ENCODE measurements at regions not wholly inside any gene's neighbourhood (a gene's known extent, or its start where the extent isn't known, plus 50 kb on each side); places are given as distances from the start of the nearest gene placed in this dataset.

DNA sequence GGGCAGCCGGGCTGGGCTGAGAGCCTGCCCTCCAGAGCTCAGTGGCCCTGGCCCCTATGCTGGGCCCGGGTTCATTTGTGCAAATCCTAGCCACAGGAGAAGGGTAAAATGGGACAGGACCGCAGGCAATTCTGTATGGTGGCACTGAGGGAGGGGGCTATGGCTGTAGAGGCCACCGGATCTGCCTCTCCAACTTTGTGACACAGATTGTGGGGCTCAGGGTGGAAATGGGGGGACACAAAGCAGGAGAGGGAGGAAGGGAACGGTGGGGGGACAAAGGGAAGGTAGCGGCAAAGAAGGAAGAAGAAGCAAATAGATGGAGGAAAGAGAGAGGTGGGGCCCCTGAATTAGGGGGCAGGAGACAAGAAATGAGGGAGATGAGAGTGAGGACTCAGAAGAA lies 201.1 kb downstream of the SMAD2 start:
- TF ChIP-seq POLR2AphosphoS5 (IDR thresholded peaks at IDR 0.05; ENCODE audit: insufficient read depth in 1 of 2, low read depth in 1 of 2) (no peak), POLR2A (IDR thresholded peaks at IDR 0.05) (no peak)
- TF ChIP-seq, protein P1, sequence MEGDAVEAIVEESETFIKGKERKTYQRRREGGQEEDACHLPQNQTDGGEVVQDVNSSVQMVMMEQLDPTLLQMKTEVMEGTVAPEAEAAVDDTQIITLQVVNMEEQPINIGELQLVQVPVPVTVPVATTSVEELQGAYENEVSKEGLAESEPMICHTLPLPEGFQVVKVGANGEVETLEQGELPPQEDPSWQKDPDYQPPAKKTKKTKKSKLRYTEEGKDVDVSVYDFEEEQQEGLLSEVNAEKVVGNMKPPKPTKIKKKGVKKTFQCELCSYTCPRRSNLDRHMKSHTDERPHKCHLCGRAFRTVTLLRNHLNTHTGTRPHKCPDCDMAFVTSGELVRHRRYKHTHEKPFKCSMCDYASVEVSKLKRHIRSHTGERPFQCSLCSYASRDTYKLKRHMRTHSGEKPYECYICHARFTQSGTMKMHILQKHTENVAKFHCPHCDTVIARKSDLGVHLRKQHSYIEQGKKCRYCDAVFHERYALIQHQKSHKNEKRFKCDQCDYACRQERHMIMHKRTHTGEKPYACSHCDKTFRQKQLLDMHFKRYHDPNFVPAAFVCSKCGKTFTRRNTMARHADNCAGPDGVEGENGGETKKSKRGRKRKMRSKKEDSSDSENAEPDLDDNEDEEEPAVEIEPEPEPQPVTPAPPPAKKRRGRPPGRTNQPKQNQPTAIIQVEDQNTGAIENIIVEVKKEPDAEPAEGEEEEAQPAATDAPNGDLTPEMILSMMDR (IDR thresholded peaks at IDR 0.05): no peak
- Histone ChIP-seq H3K27ac (no peak overlapping the region), H3K4me3 (no peak overlapping the region), H3K9me3 (no peaks in the 10 kb centered on the region), H3K4me1 (no peaks in the 10 kb centered on the region), H3K27me3 (no peaks in the 10 kb centered on the region), H3K36me3 (no peaks in the 10 kb centered on the region)
- intact Hi-C loops (cut with DNase I): no loop called here
- DNase-seq (ENCODE audit: extremely low spot score in 2 of 2): no peak

DNA sequence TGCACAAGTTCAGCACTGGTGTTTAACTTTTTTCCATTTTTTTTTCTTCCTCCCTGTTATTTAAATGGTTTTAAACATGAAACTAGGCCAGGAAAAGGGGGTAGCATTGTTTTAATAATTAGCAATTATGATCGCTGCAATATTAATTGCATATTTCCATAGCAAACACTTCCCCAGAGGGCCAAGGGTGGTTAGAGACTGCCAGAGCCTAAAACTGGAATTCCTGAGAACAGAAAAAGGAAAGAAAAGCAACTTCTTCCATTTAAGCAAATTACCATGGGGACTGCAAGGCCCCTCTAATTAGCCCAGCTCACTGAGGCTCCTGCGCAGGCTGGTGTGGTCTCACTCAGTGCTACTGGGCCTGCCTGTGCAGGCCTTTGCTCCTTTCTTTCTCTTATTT lies 201.5 kb downstream of the SMAD2 start:
- Histone ChIP-seq H3K4me1 (no peaks in the 10 kb centered on the region), H3K27ac (no peak overlapping the region), H3K27me3 (no peaks in the 10 kb centered on the region), H3K9me3 (no peaks in the 10 kb centered on the region), H3K4me3 (no peak overlapping the region), H3K36me3 (no peaks in the 10 kb centered on the region)
- no peak for DNase-seq (ENCODE audit: extremely low spot score in 2 of 2)
- no peak for TF ChIP-seq POLR2AphosphoS5 (IDR thresholded peaks at IDR 0.05; ENCODE audit: insufficient read depth in 1 of 2, low read depth in 1 of 2)
- TF ChIP-seq POLR2A (IDR thresholded peaks at IDR 0.05): no peak
- TF ChIP-seq, protein P1 (IDR thresholded peaks at IDR 0.05): no peak
- intact Hi-C loops (cut with DNase I): no loop called here

DNA sequence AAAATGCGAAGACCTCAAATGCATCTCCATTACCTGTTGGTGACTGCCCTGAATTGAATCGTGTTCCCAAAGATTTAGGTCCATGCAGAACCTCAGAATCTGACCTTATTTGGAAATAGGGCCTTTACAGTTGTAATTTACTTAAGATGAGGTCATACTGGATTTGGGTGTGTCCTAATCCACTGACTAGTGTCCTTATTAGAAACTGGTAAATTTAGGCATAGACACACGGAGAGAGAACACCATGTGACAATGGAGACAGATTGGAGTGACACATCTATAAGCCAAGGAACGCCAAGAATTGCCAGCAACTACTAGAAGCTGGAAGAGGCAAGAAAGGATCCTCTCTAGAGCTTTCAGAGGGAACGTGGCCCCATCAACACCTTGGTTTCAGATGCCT lies 203.1 kb downstream of the SMAD2 start:
- H3K27ac ChIP-seq: no peak overlapping the region
- no peaks in the 10 kb centered on the region for H3K4me1 ChIP-seq
- intact Hi-C loops (cut with DNase I): no loop called here
- no peak for DNase-seq (ENCODE audit: extremely low spot score in 2 of 2)
- no peaks in the 10 kb centered on the region for H3K9me3 ChIP-seq
- no peaks in the 10 kb centered on the region for H3K27me3 ChIP-seq
- no peak overlapping the region for H3K4me3 ChIP-seq
- TF ChIP-seq POLR2A (IDR thresholded peaks at IDR 0.05) (no peak), POLR2AphosphoS5 (IDR thresholded peaks at IDR 0.05; ENCODE audit: insufficient read depth in 1 of 2, low read depth in 1 of 2) (no peak)
- TF ChIP-seq, protein P1 (IDR thresholded peaks at IDR 0.05): no peak
- no peaks in the 10 kb centered on the region for H3K36me3 ChIP-seq

DNA sequence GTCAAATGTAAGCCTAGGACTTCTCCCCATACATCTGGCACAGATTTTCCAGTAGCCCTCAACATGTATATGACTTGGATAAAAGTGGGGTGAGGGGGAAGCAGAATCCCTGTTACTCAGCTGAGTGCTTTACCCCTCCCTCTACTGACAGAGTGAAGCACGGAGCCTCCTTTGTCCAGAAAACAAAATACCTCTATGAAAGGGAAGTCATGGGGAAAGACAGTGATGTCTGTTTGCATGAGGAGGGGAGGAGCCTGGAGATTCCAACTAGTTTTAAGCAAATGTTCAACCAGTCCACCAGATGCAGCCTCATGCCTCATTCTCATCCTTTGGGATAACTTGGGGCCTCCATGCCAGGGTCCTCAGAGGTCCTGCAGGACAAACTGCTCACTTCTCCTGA lies 203.9 kb downstream of the SMAD2 start:
- no peak overlapping the region for H3K4me3 ChIP-seq
- no peak overlapping the region for H3K27ac ChIP-seq
- intact Hi-C loops (cut with DNase I): no loop called here
- H3K27me3 ChIP-seq: no peaks in the 10 kb centered on the region
- no peak for DNase-seq (ENCODE audit: extremely low spot score in 2 of 2)
- no peak for TF ChIP-seq POLR2A (IDR thresholded peaks at IDR 0.05)
- TF ChIP-seq POLR2AphosphoS5 (IDR thresholded peaks at IDR 0.05; ENCODE audit: insufficient read depth in 1 of 2, low read depth in 1 of 2): no peak
- TF ChIP-seq, protein P1 (IDR thresholded peaks at IDR 0.05): no peak
- no peaks in the 10 kb centered on the region for H3K4me1 ChIP-seq
- H3K36me3 ChIP-seq: no peaks in the 10 kb centered on the region
- H3K9me3 ChIP-seq: no peaks in the 10 kb centered on the region

DNA sequence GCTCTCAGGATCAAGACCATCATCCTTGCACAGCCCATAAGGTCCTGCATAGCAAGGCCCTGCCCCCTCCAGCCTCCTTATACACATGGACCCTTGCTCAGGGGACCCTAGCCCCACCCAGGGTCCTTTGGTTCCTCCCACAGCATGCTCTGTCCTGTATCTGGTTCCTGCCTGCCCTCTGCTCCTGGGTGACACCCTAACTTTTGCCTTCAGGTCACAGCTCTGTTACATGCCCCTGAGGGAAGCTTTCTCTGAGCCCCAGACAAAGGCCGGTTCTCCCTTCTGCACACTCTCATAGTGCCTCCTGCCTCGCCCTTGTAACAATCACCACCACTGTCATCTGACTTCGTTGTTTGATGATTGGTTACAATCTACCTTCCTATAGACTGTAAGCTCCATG lies 204.8 kb downstream of the SMAD2 start:
- H3K4me3 ChIP-seq: no peak overlapping the region
- intact Hi-C loops (cut with DNase I): no loop called here
- no peaks in the 10 kb centered on the region for H3K36me3 ChIP-seq
- H3K27ac ChIP-seq: no peak overlapping the region
- H3K4me1 ChIP-seq: no peaks in the 10 kb centered on the region
- no peaks in the 10 kb centered on the region for H3K27me3 ChIP-seq
- TF ChIP-seq, protein P1 (IDR thresholded peaks at IDR 0.05): no peak
- TF ChIP-seq POLR2AphosphoS5 (IDR thresholded peaks at IDR 0.05; ENCODE audit: insufficient read depth in 1 of 2, low read depth in 1 of 2): no peak
- TF ChIP-seq POLR2A (IDR thresholded peaks at IDR 0.05): no peak
- DNase-seq (ENCODE audit: extremely low spot score in 2 of 2): no peak
- H3K9me3 ChIP-seq: no peaks in the 10 kb centered on the region

Measured in vagina (tissue), 2 donors.